ENCODE measurements at regions not wholly inside any gene's neighbourhood (a gene's known extent, or its start where the extent isn't known, plus 50 kb on each side); places are given as distances from the start of the nearest gene placed in this dataset.
A peak's percentile ranks its signal among the peaks of the same experiment; 100 is the strongest.

- no peak for DNase-seq (ENCODE audit: extremely low read depth, low read depth)
- H3K4me3 ChIP-seq (replicated peaks; ENCODE audit: low read depth, low read length): no peak overlapping the region
- TF ChIP-seq CTCF (IDR thresholded peaks at IDR 0.05; ENCODE audit: low read depth, low read length, missing control alignments): no peak
These were observed 170.7 kb upstream of the TOPAZ1 start for GRCh38 chr3:44070841-44071546.

- H3K4me3 ChIP-seq (replicated peaks; ENCODE audit: low read depth, low read length): no peak overlapping the region
- no peak for TF ChIP-seq CTCF (IDR thresholded peaks at IDR 0.05; ENCODE audit: low read depth, low read length, missing control alignments)
- no peak for DNase-seq (ENCODE audit: extremely low read depth, low read depth)
These were observed 168.8 kb upstream of the TOPAZ1 start for GRCh38 chr3:44072601-44073540.

GRCh38 chr3:44074181-44074580, 167.5 kb upstream of the TOPAZ1 start:
- DNase-seq (ENCODE audit: extremely low read depth, low read depth): no peak
- no peak for TF ChIP-seq CTCF (IDR thresholded peaks at IDR 0.05; ENCODE audit: low read depth, low read length, missing control alignments)
- H3K4me3 ChIP-seq (replicated peaks; ENCODE audit: low read depth, low read length): no peak overlapping the region

- no peak overlapping the region for H3K4me3 ChIP-seq (replicated peaks; ENCODE audit: low read depth, low read length)
- no peak for DNase-seq (ENCODE audit: extremely low read depth, low read depth)
- TF ChIP-seq CTCF (IDR thresholded peaks at IDR 0.05; ENCODE audit: low read depth, low read length, missing control alignments): no peak
These were observed 165.4 kb upstream of the TOPAZ1 start for GRCh38 chr3:44076221-44076829.

GRCh38 chr3:44077267-44077666, 164.4 kb upstream of the TOPAZ1 start:
- no peak overlapping the region for H3K4me3 ChIP-seq (replicated peaks; ENCODE audit: low read depth, low read length)
- no peak for DNase-seq (ENCODE audit: extremely low read depth, low read depth)
- peak; percentile 5 for TF ChIP-seq CTCF (IDR thresholded peaks at IDR 0.05; ENCODE audit: low read depth, low read length, missing control alignments)

GRCh38 chr3:44078863-44079262, 162.8 kb upstream of the TOPAZ1 start:
- TF ChIP-seq CTCF (IDR thresholded peaks at IDR 0.05; ENCODE audit: low read depth, low read length, missing control alignments): no peak
- no peak for DNase-seq (ENCODE audit: extremely low read depth, low read depth)
- H3K4me3 ChIP-seq (replicated peaks; ENCODE audit: low read depth, low read length): no peak overlapping the region
